HT-29 (cell line): ENCODE measurements at regions not wholly inside any gene's neighbourhood (a gene's known extent, or its start where the extent isn't known, plus 50 kb on each side); places are given as distances from the start of the nearest gene placed in this dataset.
"Not testable (repeated sequence)": the region's sequence is repeated elsewhere in the genome, so short reads cannot be mapped to it uniquely, and the experiment has no call there.

Experiments
- DNase-seq: peaks from one replicate; pipeline ENCODE4 v3.0.0-alpha.2; 2015; ENCODE audit warnings: low spot score

- DNase-seq, result no peak
These were observed 556.5 kb downstream of the MN1 start for GRCh38 chr22:27245056-27245455.

- no peak for DNase-seq
These were observed 555.0 kb downstream of the MN1 start for GRCh38 chr22:27246558-27246957.

GRCh38 chr22:27247701-27248434 is 553.7 kb downstream of the MN1 start:
- DNase-seq, result no peak

- no peak for DNase-seq
These were observed 551.1 kb downstream of the MN1 start for GRCh38 chr22:27250418-27250817.

GRCh38 chr22:27250886-27251285 is 550.7 kb downstream of the MN1 start:
- no peak for DNase-seq

- no peak for DNase-seq
These were observed 550.0 kb downstream of the MN1 start for GRCh38 chr22:27251563-27251962.

- DNase-seq, result no peak
These were observed 549.1 kb downstream of the MN1 start for GRCh38 chr22:27252282-27253049.

- DNase-seq, result no peak
These were observed 548.3 kb downstream of the MN1 start for GRCh38 chr22:27253108-27253902.

- DNase-seq, result not testable (repeated sequence)
These were observed 547.5 kb downstream of the MN1 start for GRCh38 chr22:27254063-27254462.

GRCh38 chr22:27255580-27255979 is 546.0 kb downstream of the MN1 start:
- no peak for DNase-seq

GRCh38 chr22:27257987-27258386 is 543.6 kb downstream of the MN1 start:
- no peak for DNase-seq

- DNase-seq, result no peak
These were observed 542.9 kb downstream of the MN1 start for GRCh38 chr22:27258616-27259172.

- DNase-seq, result no peak
These were observed 542.1 kb downstream of the MN1 start for GRCh38 chr22:27259433-27259832.

- no peak for DNase-seq
These were observed 541.4 kb downstream of the MN1 start for GRCh38 chr22:27260087-27260698.

GRCh38 chr22:27262361-27262760 is 539.2 kb downstream of the MN1 start:
- DNase-seq, result no peak

- no peak for DNase-seq
These were observed 537.4 kb downstream of the MN1 start for GRCh38 chr22:27264184-27264583.

GRCh38 chr22:27267145-27267544 is 534.4 kb downstream of the MN1 start:
- no peak for DNase-seq

GRCh38 chr22:27269751-27270543 is 531.6 kb downstream of the MN1 start:
- DNase-seq, result no peak

GRCh38 chr22:27270818-27271510 is 530.6 kb downstream of the MN1 start:
- no peak for DNase-seq

- DNase-seq, result no peak
These were observed 528.1 kb downstream of the MN1 start for GRCh38 chr22:27273436-27273835.
